GM12801 (cell line): ENCODE measurements at regions not wholly inside any gene's neighbourhood (a gene's known extent, or its start where the extent isn't known, plus 50 kb on each side); places are given as distances from the start of the nearest gene placed in this dataset.

Experiments
- CTCF ChIP-seq: IDR thresholded peaks from one replicate; pipeline ENCODE4 v1.5.1; 2011; ENCODE audit warnings: control low read depth; ENCODE audit not compliant: insufficient read length; ENCODE audit errors: extremely low read depth

GRCh38 chr5:34409373-34409772, 246.8 kb upstream of the RAI14 start:
- TF ChIP-seq CTCF, result no peak

GRCh38 chr5:34410411-34411139, 245.6 kb upstream of the RAI14 start:
- TF ChIP-seq CTCF, result no peak

GRCh38 chr5:34411470-34412346, 244.4 kb upstream of the RAI14 start:
- no peak for TF ChIP-seq CTCF

- no peak for TF ChIP-seq CTCF
Measured at GRCh38 chr5:34412736-34413135, 243.4 kb upstream of the RAI14 start.

- TF ChIP-seq CTCF, result no peak
Measured at GRCh38 chr5:34415559-34416198, 240.4 kb upstream of the RAI14 start.

GRCh38 chr5:34416501-34417008, 239.6 kb upstream of the RAI14 start:
- no peak for TF ChIP-seq CTCF
